IPS DF 4.7 (cell line): ENCODE measurements at regions not wholly inside any gene's neighbourhood (a gene's known extent, or its start where the extent isn't known, plus 50 kb on each side); places are given as distances from the start of the nearest gene placed in this dataset.

Experiments
- DNase-seq: peaks from one replicate; pipeline ENCODE4 v3.0.0-alpha.2; 2013; ENCODE audit warnings: low spot score; ENCODE audit errors: extremely low read depth

GRCh38 chr12:34371050-34371449, 348.8 kb downstream of the ALG10 start:
- DNase-seq, result no peak

GRCh38 chr12:34372003-34372402, 349.7 kb downstream of the ALG10 start:
- DNase-seq, result no peak

GRCh38 chr12:34373926-34374325, 351.6 kb downstream of the ALG10 start:
- no peak for DNase-seq

GRCh38 chr12:34376133-34376799, 354.0 kb downstream of the ALG10 start:
- DNase-seq, result no peak

- no peak for DNase-seq
These were observed 355.1 kb downstream of the ALG10 start for GRCh38 chr12:34377243-34378035.

- no peak for DNase-seq
These were observed 356.8 kb downstream of the ALG10 start for GRCh38 chr12:34379142-34379541.

- DNase-seq, result no peak
These were observed 362.4 kb downstream of the ALG10 start for GRCh38 chr12:34384693-34385092.

- DNase-seq, result no peak
These were observed 363.7 kb downstream of the ALG10 start for GRCh38 chr12:34386016-34386415.

GRCh38 chr12:34386621-34387255, 364.4 kb downstream of the ALG10 start:
- no peak for DNase-seq

- no peak for DNase-seq
These were observed 365.7 kb downstream of the ALG10 start for GRCh38 chr12:34387711-34388635.

- no peak for DNase-seq
These were observed 366.5 kb downstream of the ALG10 start for GRCh38 chr12:34388636-34389377.

- DNase-seq, result no peak
These were observed 367.3 kb downstream of the ALG10 start for GRCh38 chr12:34389378-34390170.

GRCh38 chr12:34390171-34390841, 368.0 kb downstream of the ALG10 start:
- DNase-seq, result no peak

GRCh38 chr12:34390846-34391700, 368.8 kb downstream of the ALG10 start:
- DNase-seq, result no peak

GRCh38 chr12:34391771-34392581, 369.7 kb downstream of the ALG10 start:
- no peak for DNase-seq

- no peak for DNase-seq
These were observed 370.4 kb downstream of the ALG10 start for GRCh38 chr12:34392741-34393085.

GRCh38 chr12:34393086-34393820, 371.0 kb downstream of the ALG10 start:
- DNase-seq, result no peak
